Upper lobe of left lung (tissue), 6 donors: ENCODE measurements at regions not wholly inside any gene's neighbourhood (a gene's known extent, or its start where the extent isn't known, plus 50 kb on each side); places are given as distances from the start of the nearest gene placed in this dataset.
A peak's percentile ranks its signal among the peaks of the same experiment; 100 is the strongest.

Experiments used
- ATAC-seq, 2 donors: fragments of 200-7000 bp; cut with Tn5 transposase; one replicate each; pipeline ENCODE4 v1.9.1; 2022; ENCODE audit warnings: mild to moderate bottlenecking in 2 of 2, moderate library complexity in 2 of 2; ENCODE audit not compliant: low FRiP score in 2 of 2
- DNase-seq, 2 donors: peaks; one replicate each; pipeline ENCODE4 v3.0.0-alpha.2; 2019 to 2020
- H3K27ac ChIP-seq, 4 donors: fragments of 200-600 bp; sonication (generic); one replicate each; pipeline ENCODE4 v1.5.1; 2016 to 2019
- H3K27me3 ChIP-seq, 4 donors: fragments of 200-600 bp; sonication (generic); one replicate each; pipeline ENCODE4 v1.5.1; 2017 to 2019
- H3K36me3 ChIP-seq, 4 donors: fragments of 200-600 bp; sonication (generic); one replicate each; pipeline ENCODE4 v1.5.1; 2016 to 2019
- H3K4me1 ChIP-seq, 4 donors: fragments of 200-600 bp; sonication (generic); one replicate each; pipeline ENCODE4 v1.5.1; 2018 to 2019
- H3K4me3 ChIP-seq, 4 donors: fragments of 200-600 bp; sonication (generic); one replicate each; pipeline ENCODE4 v1.5.1; 2017 to 2019; ENCODE audit warnings: mild to moderate bottlenecking in 2 of 4, moderate library complexity in 1 of 4
- H3K9me3 ChIP-seq, 4 donors: fragments of 200-600 bp; sonication (generic); one replicate each; pipeline ENCODE4 v1.5.1; 2018 to 2019
- CTCF ChIP-seq, 6 experiments: fragments of 450-650 bp in 4 of 6; fragments of 200-600 bp in 2 of 6; sonication (generic) in 2 of 6; IDR thresholded peaks; one replicate each; pipeline ENCODE4 v1.5.1; 2016 to 2019; ENCODE audit warnings: antibody characterized with exemption in 6 of 6
- EP300 ChIP-seq, 4 donors: sonication (generic); formaldehyde crosslinking; IDR thresholded peaks; one replicate each; pipeline ENCODE4 v1.5.1; 2017; ENCODE audit warnings: antibody characterized with exemption in 4 of 4, control low read depth in 2 of 4
- POLR2A ChIP-seq, 4 donors: fragments of 450-650 bp; IDR thresholded peaks; one replicate each; pipeline ENCODE4 v1.5.1; 2016 to 2017; ENCODE audit warnings: antibody characterized with exemption in 4 of 4, mild to moderate bottlenecking in 2 of 4
- POLR2AphosphoS5 ChIP-seq, 2 donors: sonication (generic); formaldehyde crosslinking; IDR thresholded peaks; one replicate each; pipeline ENCODE4 v1.5.1; 2017; ENCODE audit warnings: antibody characterized with exemption in 2 of 2
- WGBS, 2 donors: methylation state at CpG; one replicate each; pipeline ENCODE4 v1.1.5; 2017 to 2018; 5-methylcytosine and 5-hydroxymethylcytosine counted together
- donor health status: DM: no; HTN: no; CAD: no; lungs with moderate emphysema.
- donor health status: DM: no; HTN: yes; CAD: no; lungs with severe emphysema.

- no peak overlapping the region for H3K4me3 ChIP-seq
- 75 to 76% methylated on average over 9 of the region's 9 CpGs for WGBS, 2 donors
- peaks cover 0 to 13% (median 0%) of the 10 kb centered on the region in 4 donors for H3K4me1 ChIP-seq
- no peak overlapping the region for H3K27ac ChIP-seq
- no peak for ATAC-seq
- no peaks in the 10 kb centered on the region for H3K36me3 ChIP-seq
- DNase-seq = no peak
- H3K9me3 ChIP-seq = no peaks in the 10 kb centered on the region
- H3K27me3 ChIP-seq = no peaks in the 10 kb centered on the region
- TF ChIP-seq POLR2AphosphoS5 (IDR thresholded peaks at IDR 0.05) (no peak), POLR2A (IDR thresholded peaks at IDR 0.05) (no peak), EP300 (IDR thresholded peaks at IDR 0.05) (no peak), CTCF (IDR thresholded peaks at IDR 0.05) (no peak)
These were observed 180.3 kb upstream of the UBE3A start for GRCh38 chr15:25619076-25619475.

GRCh38 chr15:25618161-25618560 is 179.3 kb upstream of the UBE3A start:
- WGBS, 2 donors = 59 to 64% methylated on average over 7 of the region's 7 CpGs
- DNase-seq (peak; percentile 22 to 66), ATAC-seq (peak in 1 of 2 donors; percentile 41)
- Histone ChIP-seq H3K4me1 (peaks cover 0 to 5% (median 0%) of the 10 kb centered on the region in 4 donors), H3K36me3 (no peaks in the 10 kb centered on the region), H3K27me3 (no peaks in the 10 kb centered on the region), H3K4me3 (no peak overlapping the region), H3K27ac (no peak overlapping the region), H3K9me3 (no peaks in the 10 kb centered on the region)
- TF ChIP-seq POLR2AphosphoS5 (IDR thresholded peaks at IDR 0.05) = no peak
- TF ChIP-seq EP300 (IDR thresholded peaks at IDR 0.05) = no peak
- no peak for TF ChIP-seq CTCF (IDR thresholded peaks at IDR 0.05)
- no peak for TF ChIP-seq POLR2A (IDR thresholded peaks at IDR 0.05)

DNA sequence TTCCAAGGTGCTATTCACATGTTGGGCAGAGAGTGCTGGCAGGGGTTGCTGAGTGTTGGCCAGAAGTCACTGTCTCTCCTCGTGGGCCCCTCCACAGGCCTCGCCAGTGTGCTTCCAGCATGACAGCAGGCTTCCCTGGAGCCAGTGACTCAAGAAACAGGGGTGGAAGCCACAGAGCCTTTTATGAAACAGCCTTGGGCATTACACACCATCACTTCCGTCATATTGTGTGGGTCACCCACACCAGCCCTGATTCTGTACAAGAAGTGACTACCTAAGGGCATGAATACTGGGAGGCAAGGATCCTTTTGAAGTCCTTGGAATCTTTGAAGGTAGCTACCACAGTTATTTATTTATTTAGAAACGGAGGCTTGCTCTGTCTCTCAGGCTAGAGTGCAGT is 177.6 kb upstream of the UBE3A start:
- no peaks in the 10 kb centered on the region for H3K36me3 ChIP-seq
- TF ChIP-seq POLR2A (IDR thresholded peaks at IDR 0.05) (no peak), EP300 (IDR thresholded peaks at IDR 0.05) (no peak), CTCF (IDR thresholded peaks at IDR 0.05) (no peak), POLR2AphosphoS5 (IDR thresholded peaks at IDR 0.05) (no peak)
- no peaks in the 10 kb centered on the region for H3K9me3 ChIP-seq
- H3K4me1 ChIP-seq = peaks cover 0 to 5% (median 0%) of the 10 kb centered on the region in 4 donors
- ATAC-seq (no peak), DNase-seq (peak in 1 of 2 donors; percentile 22)
- H3K27me3 ChIP-seq = no peaks in the 10 kb centered on the region
- no peak overlapping the region for H3K27ac ChIP-seq
- no peak overlapping the region for H3K4me3 ChIP-seq
- 66 to 80% methylated on average over 3 to 4 of the region's 4 CpGs for WGBS, 2 donors

GRCh38 chr15:25613134-25613533 is 174.3 kb upstream of the UBE3A start:
- H3K36me3 ChIP-seq = no peaks in the 10 kb centered on the region
- no peak overlapping the region for H3K4me3 ChIP-seq
- no peaks in the 10 kb centered on the region for H3K9me3 ChIP-seq
- no peaks in the 10 kb centered on the region for H3K4me1 ChIP-seq
- DNase-seq (no peak), ATAC-seq (no peak)
- no peak overlapping the region for H3K27ac ChIP-seq
- no peaks in the 10 kb centered on the region for H3K27me3 ChIP-seq
- TF ChIP-seq POLR2AphosphoS5 (IDR thresholded peaks at IDR 0.05) (no peak), CTCF (IDR thresholded peaks at IDR 0.05) (no peak), POLR2A (IDR thresholded peaks at IDR 0.05) (no peak), EP300 (IDR thresholded peaks at IDR 0.05) (no peak)
- WGBS, 2 donors = 69 to 86% methylated on average over 8 to 9 of the region's 9 CpGs

DNA sequence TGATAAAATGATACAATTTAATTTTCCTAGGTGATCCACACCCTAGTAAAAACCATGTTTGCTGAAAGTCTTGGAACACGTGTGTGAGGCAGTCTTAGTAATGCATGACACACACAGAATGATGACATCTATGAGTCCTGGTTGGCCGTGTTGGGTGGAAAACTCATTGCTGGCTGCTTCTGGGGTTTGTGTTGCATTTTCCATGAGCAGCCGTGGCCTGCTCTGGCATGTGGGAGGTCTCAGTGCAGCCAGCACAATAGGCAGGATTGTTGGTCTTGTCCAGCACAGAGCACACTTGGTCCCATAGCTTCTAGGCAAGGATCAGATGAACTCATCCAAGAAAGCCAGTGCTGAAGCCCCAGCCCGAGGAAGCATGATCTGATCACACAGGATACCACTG is 172.8 kb upstream of the UBE3A start:
- H3K27ac ChIP-seq = no peak overlapping the region

More for the DNA sequence above, 172.8 kb upstream of the UBE3A start:
- no peak for DNase-seq
- Histone ChIP-seq H3K36me3 (no peaks in the 10 kb centered on the region), H3K9me3 (no peaks in the 10 kb centered on the region), H3K4me1 (no peaks in the 10 kb centered on the region), H3K27me3 (no peaks in the 10 kb centered on the region), H3K4me3 (no peak overlapping the region)
- WGBS, 2 donors = 78 to 79% methylated on average over 2 to 4 of the region's 4 CpGs
- ATAC-seq = peak in 1 of 2 donors; percentile 86
- TF ChIP-seq POLR2A (IDR thresholded peaks at IDR 0.05) = no peak
- TF ChIP-seq EP300 (IDR thresholded peaks at IDR 0.05) = no peak
- no peak for TF ChIP-seq POLR2AphosphoS5 (IDR thresholded peaks at IDR 0.05)
- TF ChIP-seq CTCF (IDR thresholded peaks at IDR 0.05) = no peak
